ENCODE measurements at regions not wholly inside any gene's neighbourhood (a gene's known extent, or its start where the extent isn't known, plus 50 kb on each side); places are given as distances from the start of the nearest gene placed in this dataset.

DNA sequence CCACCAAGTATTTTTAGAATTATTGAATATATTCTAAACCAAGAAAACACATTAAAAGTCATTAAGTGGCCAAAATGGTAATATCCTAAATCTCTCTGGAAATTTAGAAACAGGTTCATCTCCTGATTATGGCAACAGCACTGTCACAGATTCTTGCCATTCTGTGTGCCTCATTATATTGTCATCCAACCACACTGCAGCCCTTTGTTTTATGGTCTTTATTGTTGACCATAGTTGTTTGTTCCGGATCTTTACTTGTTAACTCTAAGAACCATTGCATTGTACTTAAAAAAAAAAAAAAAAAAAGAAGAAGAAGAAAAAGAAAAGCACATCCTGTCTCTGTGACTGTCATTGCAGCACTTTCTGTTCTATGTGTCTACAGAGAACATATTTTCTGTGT is 822.1 kb upstream of the ADGRL3 start:
- Mint-ChIP-seq H3K36me3 (no peaks in the 10 kb centered on the region), H3K27ac (no peak overlapping the region), H3K4me3 (no peak overlapping the region), H3K27me3 (ENCODE audit: low read depth) (no peaks in the 10 kb centered on the region), H3K4me1 (no peaks in the 10 kb centered on the region), H3K9me3 (peaks cover 10% of the 10 kb centered on the region)
- TF ChIP-seq, protein P1, sequence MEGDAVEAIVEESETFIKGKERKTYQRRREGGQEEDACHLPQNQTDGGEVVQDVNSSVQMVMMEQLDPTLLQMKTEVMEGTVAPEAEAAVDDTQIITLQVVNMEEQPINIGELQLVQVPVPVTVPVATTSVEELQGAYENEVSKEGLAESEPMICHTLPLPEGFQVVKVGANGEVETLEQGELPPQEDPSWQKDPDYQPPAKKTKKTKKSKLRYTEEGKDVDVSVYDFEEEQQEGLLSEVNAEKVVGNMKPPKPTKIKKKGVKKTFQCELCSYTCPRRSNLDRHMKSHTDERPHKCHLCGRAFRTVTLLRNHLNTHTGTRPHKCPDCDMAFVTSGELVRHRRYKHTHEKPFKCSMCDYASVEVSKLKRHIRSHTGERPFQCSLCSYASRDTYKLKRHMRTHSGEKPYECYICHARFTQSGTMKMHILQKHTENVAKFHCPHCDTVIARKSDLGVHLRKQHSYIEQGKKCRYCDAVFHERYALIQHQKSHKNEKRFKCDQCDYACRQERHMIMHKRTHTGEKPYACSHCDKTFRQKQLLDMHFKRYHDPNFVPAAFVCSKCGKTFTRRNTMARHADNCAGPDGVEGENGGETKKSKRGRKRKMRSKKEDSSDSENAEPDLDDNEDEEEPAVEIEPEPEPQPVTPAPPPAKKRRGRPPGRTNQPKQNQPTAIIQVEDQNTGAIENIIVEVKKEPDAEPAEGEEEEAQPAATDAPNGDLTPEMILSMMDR (IDR thresholded peaks at IDR 0.05; ENCODE audit: unreplicated experiment), result no peak
- DNase-seq (ENCODE audit: low spot score in 2 of 2, unreplicated experiment in 2 of 2), result no peak

DNA sequence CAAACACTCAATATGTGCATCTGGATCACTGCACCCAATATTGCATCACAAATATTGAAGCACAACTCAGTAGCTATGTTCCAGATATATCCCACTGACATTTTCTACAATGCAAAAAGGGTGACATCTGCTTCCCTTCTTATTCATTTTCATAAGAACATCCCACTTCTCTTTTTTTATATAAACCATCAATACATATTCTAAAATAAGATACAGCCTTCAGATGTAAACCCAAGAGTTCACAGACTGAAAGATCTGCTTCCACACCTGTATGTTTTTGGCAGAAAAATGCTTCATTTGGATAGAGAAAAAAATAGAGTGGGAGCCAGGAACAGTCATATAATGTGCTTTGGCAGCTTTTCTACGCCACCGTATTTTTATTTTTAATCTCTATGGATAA is 815.6 kb upstream of the ADGRL3 start:
- TF ChIP-seq, protein P1 (IDR thresholded peaks at IDR 0.05; ENCODE audit: unreplicated experiment), result no peak
- no peaks in the 10 kb centered on the region for H3K36me3 Mint-ChIP-seq
- H3K4me1 Mint-ChIP-seq, result no peaks in the 10 kb centered on the region
- no peaks in the 10 kb centered on the region for H3K27me3 Mint-ChIP-seq (ENCODE audit: low read depth)
- peaks cover 17% of the 10 kb centered on the region for H3K9me3 Mint-ChIP-seq
- no peak for DNase-seq (ENCODE audit: low spot score in 2 of 2, unreplicated experiment in 2 of 2)
- H3K27ac Mint-ChIP-seq, result no peak overlapping the region
- H3K4me3 Mint-ChIP-seq, result no peak overlapping the region

DNA sequence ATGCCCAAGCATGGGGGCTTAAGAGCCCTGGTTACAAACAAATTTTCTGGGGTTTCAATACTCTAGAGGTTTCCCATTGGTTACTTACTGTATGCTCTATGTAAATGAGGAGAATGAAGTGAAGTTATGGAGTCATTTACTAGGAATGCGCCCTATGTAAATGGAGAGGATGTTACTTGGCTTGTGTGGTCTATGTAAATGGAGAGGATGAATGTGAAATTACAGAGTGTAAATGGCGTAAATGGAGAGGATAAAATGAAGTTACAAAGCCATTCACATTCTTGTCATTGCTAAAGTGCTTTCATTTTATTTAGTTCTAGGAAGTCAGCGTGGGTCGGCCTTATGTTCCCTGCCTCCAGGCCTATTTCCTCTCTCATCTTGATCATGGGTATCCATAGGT is 810.5 kb upstream of the ADGRL3 start:
- Mint-ChIP-seq H3K36me3 (no peaks in the 10 kb centered on the region), H3K27ac (no peak overlapping the region), H3K9me3 (peaks cover 27% of the 10 kb centered on the region), H3K4me1 (no peaks in the 10 kb centered on the region), H3K27me3 (ENCODE audit: low read depth) (no peaks in the 10 kb centered on the region), H3K4me3 (no peak overlapping the region)
- TF ChIP-seq, protein P1 (IDR thresholded peaks at IDR 0.05; ENCODE audit: unreplicated experiment), result no peak
- no peak for DNase-seq (ENCODE audit: low spot score in 2 of 2, unreplicated experiment in 2 of 2)

DNA sequence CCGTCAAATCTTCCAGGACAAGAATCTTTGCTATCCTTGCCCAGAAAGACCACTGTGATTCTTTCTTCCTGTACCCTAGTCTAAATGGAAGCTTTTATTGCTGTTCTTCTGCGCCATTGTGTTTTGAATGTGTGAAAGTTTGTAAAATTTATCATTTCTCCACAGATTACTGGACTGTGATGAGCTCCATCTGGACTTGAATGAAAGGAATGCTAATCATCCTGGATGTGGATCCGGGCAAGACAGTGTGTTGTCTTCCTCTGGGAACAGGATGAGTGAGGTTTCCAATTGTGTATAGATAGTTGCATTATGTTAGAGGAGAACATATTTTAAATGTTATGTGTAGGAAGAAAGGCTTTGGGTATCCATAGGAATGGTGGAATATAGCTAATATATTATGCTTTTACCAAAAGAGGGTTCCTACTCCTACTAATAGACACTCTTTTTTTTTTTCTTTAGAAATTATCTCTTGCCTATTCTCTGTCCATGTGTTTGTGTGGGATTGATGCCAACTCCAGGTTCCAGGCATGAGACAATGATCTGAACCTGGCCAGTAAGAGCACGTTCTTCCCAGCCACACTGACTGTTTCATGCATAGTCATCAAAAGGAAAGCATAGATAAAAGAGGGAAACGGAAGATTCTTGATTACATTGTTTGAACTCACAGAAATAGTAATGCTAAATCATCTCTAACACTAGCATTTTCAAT is 803.6 kb upstream of the ADGRL3 start:
- peaks cover 3% of the 10 kb centered on the region for H3K4me1 Mint-ChIP-seq
- TF ChIP-seq, protein P1 (IDR thresholded peaks at IDR 0.05; ENCODE audit: unreplicated experiment), result no peak
- H3K9me3 Mint-ChIP-seq, result peaks cover 12% of the 10 kb centered on the region
- no peaks in the 10 kb centered on the region for H3K36me3 Mint-ChIP-seq
- no peak overlapping the region for H3K4me3 Mint-ChIP-seq
- no peak overlapping the region for H3K27ac Mint-ChIP-seq
- no peak for DNase-seq (ENCODE audit: low spot score in 2 of 2, unreplicated experiment in 2 of 2)
- no peaks in the 10 kb centered on the region for H3K27me3 Mint-ChIP-seq (ENCODE audit: low read depth)

DNA sequence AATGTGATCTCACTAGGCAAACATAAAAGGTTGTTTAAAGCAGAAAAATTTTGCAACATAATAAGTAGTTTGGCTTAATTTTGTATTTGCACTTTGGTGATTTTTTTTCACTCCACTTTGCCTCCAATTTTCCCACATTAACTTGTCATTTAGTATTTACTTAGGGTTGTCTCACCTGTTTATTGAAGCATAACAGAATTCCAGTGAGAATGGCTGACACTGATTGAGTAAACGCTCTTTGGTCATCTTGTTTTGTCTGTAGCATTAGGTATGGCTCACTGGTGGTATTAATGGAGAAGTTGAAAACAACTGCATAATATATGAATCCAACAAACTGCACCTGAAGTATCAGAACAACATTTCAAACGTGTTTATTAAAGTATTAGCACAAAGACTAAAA is 799.5 kb upstream of the ADGRL3 start:
- TF ChIP-seq, protein P1 (IDR thresholded peaks at IDR 0.05; ENCODE audit: unreplicated experiment), result no peak
- no peaks in the 10 kb centered on the region for H3K36me3 Mint-ChIP-seq
- H3K9me3 Mint-ChIP-seq, result peaks cover 3% of the 10 kb centered on the region
- DNase-seq (ENCODE audit: low spot score in 2 of 2, unreplicated experiment in 2 of 2), result no peak
- no peak overlapping the region for H3K27ac Mint-ChIP-seq
- H3K4me3 Mint-ChIP-seq, result no peak overlapping the region
- H3K4me1 Mint-ChIP-seq, result peaks cover 3% of the 10 kb centered on the region
- no peaks in the 10 kb centered on the region for H3K27me3 Mint-ChIP-seq (ENCODE audit: low read depth)

Data from mesothelial cell of epicardium (in vitro differentiated cells).